Fibroblast of villous mesenchyme (primary cell): ENCODE measurements at regions not wholly inside any gene's neighbourhood (a gene's known extent, or its start where the extent isn't known, plus 50 kb on each side); places are given as distances from the start of the nearest gene placed in this dataset.

Experiments used
- DNase-seq: peaks from one replicate; pipeline ENCODE4 v3.0.0-alpha.2; 2010; ENCODE audit warnings: low read depth
- H3K4me3 ChIP-seq: 2 replicates; pipeline ENCODE4 v1.5.1; 2011; ENCODE audit warnings: low read depth, mild to moderate bottlenecking, low read length
- TF ChIP-seq, protein P1 (sequence below): IDR thresholded peaks from 2 replicates; pipeline ENCODE4 v1.5.1; 2012; ENCODE audit warnings: low read depth, mild to moderate bottlenecking, low read length; ENCODE audit not compliant: insufficient read depth

DNA sequence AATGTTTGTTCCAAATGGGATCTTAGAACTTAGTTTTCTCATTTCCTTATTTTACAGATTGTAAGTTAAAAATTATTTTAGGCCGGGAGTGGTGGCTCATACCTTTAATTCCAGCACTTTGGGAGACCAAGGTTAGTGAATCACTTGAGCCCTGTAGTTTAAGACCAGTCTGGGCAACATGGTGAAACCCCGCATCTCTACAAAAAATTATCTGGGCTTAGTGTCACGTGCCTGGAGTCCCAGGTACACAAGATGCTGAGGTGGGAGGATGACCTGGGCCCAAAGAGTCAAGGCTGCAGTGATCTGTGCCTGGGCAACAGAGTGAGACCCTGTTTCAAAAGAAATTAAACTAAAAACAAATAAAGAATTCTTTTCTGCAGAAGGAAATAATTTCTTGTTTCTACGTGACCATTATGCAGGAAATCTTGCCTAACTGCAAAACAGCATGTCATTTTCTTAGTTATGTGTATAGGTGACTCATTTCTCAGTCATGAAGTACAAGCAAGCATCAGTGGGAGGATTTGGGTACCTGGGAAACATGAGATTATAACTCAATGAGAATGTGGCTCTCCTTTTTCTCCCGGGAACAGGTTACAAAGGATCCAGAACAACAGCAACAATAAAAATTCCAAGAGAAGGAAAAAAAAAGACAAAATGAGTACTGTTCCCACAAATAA lies 375.1 kb upstream of the ST8SIA4 start:
- H3K4me3 ChIP-seq = no peak overlapping the region
- DNase-seq = no peak
- TF ChIP-seq, protein P1, sequence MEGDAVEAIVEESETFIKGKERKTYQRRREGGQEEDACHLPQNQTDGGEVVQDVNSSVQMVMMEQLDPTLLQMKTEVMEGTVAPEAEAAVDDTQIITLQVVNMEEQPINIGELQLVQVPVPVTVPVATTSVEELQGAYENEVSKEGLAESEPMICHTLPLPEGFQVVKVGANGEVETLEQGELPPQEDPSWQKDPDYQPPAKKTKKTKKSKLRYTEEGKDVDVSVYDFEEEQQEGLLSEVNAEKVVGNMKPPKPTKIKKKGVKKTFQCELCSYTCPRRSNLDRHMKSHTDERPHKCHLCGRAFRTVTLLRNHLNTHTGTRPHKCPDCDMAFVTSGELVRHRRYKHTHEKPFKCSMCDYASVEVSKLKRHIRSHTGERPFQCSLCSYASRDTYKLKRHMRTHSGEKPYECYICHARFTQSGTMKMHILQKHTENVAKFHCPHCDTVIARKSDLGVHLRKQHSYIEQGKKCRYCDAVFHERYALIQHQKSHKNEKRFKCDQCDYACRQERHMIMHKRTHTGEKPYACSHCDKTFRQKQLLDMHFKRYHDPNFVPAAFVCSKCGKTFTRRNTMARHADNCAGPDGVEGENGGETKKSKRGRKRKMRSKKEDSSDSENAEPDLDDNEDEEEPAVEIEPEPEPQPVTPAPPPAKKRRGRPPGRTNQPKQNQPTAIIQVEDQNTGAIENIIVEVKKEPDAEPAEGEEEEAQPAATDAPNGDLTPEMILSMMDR = no peak

DNA sequence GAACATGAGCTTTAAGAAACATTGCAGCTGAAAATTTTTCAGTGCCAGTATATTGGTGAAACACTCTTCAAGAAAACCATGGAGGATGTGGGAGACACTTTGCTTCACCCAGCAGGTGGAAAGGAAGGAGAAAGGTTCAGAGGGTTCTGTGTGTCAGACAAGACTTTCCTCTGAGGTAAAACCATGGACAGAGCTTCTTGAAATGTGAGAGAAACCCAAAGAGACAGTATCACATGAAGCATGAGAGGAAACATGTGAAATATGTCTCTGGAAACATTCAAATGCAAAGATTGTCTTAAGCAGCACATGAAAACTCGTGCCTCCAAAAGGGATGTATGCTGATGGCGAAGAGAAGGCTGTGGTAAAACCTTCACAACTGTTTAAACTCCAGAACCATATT lies 368.9 kb upstream of the ST8SIA4 start:
- TF ChIP-seq, protein P1 = no peak
- DNase-seq = no peak
- no peak overlapping the region for H3K4me3 ChIP-seq

DNA sequence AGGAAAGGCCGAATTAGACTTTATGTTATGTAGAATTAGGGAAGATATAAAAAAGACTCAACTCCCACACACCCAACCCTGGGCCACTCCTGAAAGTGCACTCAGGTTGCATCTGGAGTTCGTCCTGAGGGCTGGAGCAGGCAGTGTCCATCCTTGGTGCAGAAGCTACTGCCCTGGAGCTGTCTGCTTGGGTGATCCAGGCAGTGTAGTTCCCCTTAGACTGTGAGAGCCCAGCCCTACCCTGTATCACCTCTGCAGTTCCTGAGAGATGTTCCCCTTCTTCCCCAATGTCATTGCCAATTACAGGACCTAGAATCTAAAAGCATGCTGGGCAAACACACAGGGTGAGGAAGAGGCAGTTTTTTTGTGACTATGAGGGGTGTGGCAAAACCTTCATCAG lies 368.3 kb upstream of the ST8SIA4 start:
- TF ChIP-seq, protein P1 = no peak
- no peak overlapping the region for H3K4me3 ChIP-seq
- no peak for DNase-seq

DNA sequence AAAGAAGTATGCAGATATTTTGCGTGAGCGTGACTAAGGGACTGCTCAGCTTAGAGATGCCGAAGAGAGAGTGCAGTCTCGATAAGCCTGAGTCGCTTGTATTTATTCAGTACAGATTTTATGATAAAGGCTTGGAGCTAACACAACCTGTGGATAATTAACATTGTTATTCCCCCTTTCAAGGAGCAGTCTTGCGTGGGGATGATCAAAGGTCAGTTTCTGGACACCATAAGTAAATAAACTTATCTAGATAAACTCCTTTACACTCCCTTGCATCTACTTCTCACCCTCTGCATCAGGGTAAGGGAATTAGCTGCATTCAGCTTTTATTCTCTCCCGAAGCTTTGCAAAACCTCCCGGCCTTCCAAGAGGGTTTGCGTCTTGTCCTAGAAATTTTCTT lies 357.8 kb upstream of the ST8SIA4 start:
- no peak for DNase-seq
- H3K4me3 ChIP-seq = no peak overlapping the region
- TF ChIP-seq, protein P1 = no peak

DNA sequence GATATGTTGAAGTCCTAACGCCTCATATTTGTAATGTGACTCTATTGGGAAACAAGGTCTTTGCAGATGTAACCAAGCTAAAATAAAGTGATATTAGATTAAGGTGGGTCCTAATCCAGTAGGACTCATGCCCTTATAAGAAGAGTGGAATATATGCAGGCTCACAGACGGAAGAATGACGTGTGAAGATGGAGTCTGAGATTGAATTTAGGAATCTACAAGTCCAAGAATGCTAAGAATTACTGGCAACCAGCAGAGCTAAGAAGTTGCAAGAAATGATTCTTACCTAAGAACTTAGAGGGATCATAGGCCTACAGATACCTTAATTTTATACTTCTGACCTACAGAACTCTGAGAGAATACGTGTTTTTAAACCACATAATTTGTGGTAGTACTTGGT lies 350.0 kb upstream of the ST8SIA4 start:
- H3K4me3 ChIP-seq = no peak overlapping the region
- TF ChIP-seq, protein P1 = no peak
- DNase-seq = no peak

DNA sequence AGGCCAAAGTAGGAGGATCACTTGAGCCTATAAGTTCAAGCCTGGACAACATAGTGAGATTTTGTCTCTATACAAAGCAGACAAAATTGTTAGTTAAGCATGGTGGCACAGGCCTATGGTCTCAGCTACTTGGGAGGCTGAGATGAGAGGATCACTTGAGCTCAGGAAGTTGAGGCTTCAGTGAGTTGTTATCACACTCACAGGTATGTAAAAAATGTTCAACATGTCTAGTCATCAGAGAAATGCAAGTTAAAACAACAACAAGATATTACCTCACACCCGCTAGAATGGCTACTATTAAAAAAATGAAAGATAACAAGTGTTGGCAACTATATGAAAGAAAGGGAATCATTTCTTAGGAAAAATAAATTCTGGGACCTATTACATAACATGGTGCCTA lies 341.5 kb upstream of the ST8SIA4 start:
- no peak overlapping the region for H3K4me3 ChIP-seq
- TF ChIP-seq, protein P1 = no peak
- DNase-seq = no peak

DNA sequence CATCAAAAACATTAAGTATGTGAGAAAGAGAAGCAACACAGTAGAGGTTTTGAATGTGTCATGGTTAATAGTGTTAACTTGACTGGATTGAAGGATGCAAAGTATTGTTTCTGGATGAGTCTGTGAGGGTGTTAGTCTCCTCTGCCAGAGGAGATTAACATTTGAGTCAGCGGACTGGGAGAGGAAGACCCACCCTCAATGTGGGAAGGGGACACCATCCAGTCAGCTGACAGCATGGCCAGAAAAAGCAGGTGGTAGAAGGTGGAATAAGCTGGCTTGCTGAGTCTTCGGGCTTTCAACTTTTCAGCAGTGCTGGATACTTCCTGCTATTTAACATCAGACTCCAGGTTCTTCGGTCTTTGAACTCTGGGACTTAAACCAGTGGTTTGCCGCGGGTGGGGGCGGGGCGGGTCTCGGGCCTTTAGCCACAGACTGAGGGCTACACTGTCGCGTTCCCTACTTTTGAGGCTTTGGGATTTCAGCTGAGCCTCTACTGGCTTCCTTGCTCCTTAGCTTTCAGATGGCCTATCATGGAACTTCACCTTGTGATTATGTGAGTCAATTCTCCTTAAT lies 309.9 kb upstream of the ST8SIA4 start:
- no peak for DNase-seq
- H3K4me3 ChIP-seq = no peak overlapping the region
- TF ChIP-seq, protein P1 = no peak
